RPMI7951 (cell line): ENCODE measurements at regions not wholly inside any gene's neighbourhood (a gene's known extent, or its start where the extent isn't known, plus 50 kb on each side); places are given as distances from the start of the nearest gene placed in this dataset.
"Not testable (repeated sequence)": the region's sequence is repeated elsewhere in the genome, so short reads cannot be mapped to it uniquely, and the experiment has no call there.

ENCODE experiments used
- DNase-seq: peaks from one replicate; pipeline ENCODE4 v3.0.0-alpha.2; 2012; ENCODE audit warnings: low read depth

- no peak for DNase-seq
Observed at GRCh38 chr2:190742431-190742830, 93.5 kb downstream of the NAB1 start.

- no peak for DNase-seq
Observed at GRCh38 chr2:190744041-190744440, 95.2 kb downstream of the NAB1 start.

GRCh38 chr2:190746971-190747761 lies 98.3 kb downstream of the NAB1 start:
- DNase-seq: peak; percentile 80

- DNase-seq: no peak
Observed at GRCh38 chr2:190748966-190749365, 100.1 kb downstream of the NAB1 start.

GRCh38 chr2:190755772-190756415 lies 107.0 kb downstream of the NAB1 start:
- DNase-seq: no peak

GRCh38 chr2:190759749-190760213 lies 110.9 kb downstream of the NAB1 start:
- peak; percentile 81 for DNase-seq

GRCh38 chr2:190760353-190761150 lies 111.7 kb downstream of the NAB1 start:
- DNase-seq: peak; percentile 22

GRCh38 chr2:190761216-190761615 lies 112.3 kb downstream of the NAB1 start:
- DNase-seq: not testable (repeated sequence)

GRCh38 chr2:190762566-190762965 lies 113.7 kb downstream of the NAB1 start:
- DNase-seq: no peak

GRCh38 chr2:190763100-190763499 lies 114.2 kb downstream of the NAB1 start:
- DNase-seq: no peak

GRCh38 chr2:190763901-190764514 lies 115.1 kb downstream of the NAB1 start:
- DNase-seq: peak; percentile 64

GRCh38 chr2:190765386-190766173 lies 115.0 kb upstream of the GLS start:
- DNase-seq: peak; percentile 91

GRCh38 chr2:190766174-190766572 lies 114.4 kb upstream of the GLS start:
- no peak for DNase-seq

GRCh38 chr2:190766595-190766994 lies 114.0 kb upstream of the GLS start:
- peak; percentile 19 for DNase-seq

- DNase-seq: no peak
Observed at GRCh38 chr2:190767821-190768220, 112.8 kb upstream of the GLS start.

- DNase-seq: no peak
Observed at GRCh38 chr2:190769258-190769657, 111.4 kb upstream of the GLS start.

GRCh38 chr2:190771726-190772125 lies 108.9 kb upstream of the GLS start:
- no peak for DNase-seq

GRCh38 chr2:190780594-190780993 lies 100.0 kb upstream of the GLS start:
- no peak for DNase-seq

- peak; percentile 59 for DNase-seq
Observed at GRCh38 chr2:190781604-190782198, 98.9 kb upstream of the GLS start.

GRCh38 chr2:190782264-190782663 lies 98.4 kb upstream of the GLS start:
- no peak for DNase-seq
